Suprapubic skin (tissue), 4 donors: ENCODE measurements at regions not wholly inside any gene's neighbourhood (a gene's known extent, or its start where the extent isn't known, plus 50 kb on each side); places are given as distances from the start of the nearest gene placed in this dataset.
"Not testable (repeated sequence)": the region's sequence is repeated elsewhere in the genome, so short reads cannot be mapped to it uniquely, and the experiment has no call there.

Experiments
- DNase-seq, 2 donors: peaks; one replicate each; pipeline ENCODE4 v3.0.0-alpha.2; 2019; ENCODE audit warnings: low spot score in 2 of 2
- H3K27ac ChIP-seq: fragments of 200-600 bp; sonication (generic); one replicate; pipeline ENCODE4 v1.5.1; 2019
- H3K27me3 ChIP-seq: fragments of 200-600 bp; sonication (generic); one replicate; pipeline ENCODE4 v1.5.1; 2019
- H3K36me3 ChIP-seq: fragments of 200-600 bp; sonication (generic); one replicate; pipeline ENCODE4 v1.5.1; 2019
- H3K4me1 ChIP-seq: fragments of 200-600 bp; sonication (generic); one replicate; pipeline ENCODE4 v1.5.1; 2019
- H3K4me3 ChIP-seq: fragments of 200-600 bp; sonication (generic); one replicate; pipeline ENCODE4 v1.5.1; 2019; ENCODE audit warnings: mild to moderate bottlenecking
- H3K9me3 ChIP-seq: fragments of 200-600 bp; sonication (generic); one replicate; pipeline ENCODE4 v1.5.1; 2019
- EP300 ChIP-seq: sonication (generic); formaldehyde crosslinking; IDR thresholded peaks from one replicate; pipeline ENCODE4 v1.6.1; 2017; ENCODE audit warnings: antibody characterized with exemption
- POLR2A ChIP-seq, 2 donors: fragments of 450-650 bp; IDR thresholded peaks; one replicate each; pipeline ENCODE4 v1.6.1; 2017; ENCODE audit warnings: antibody characterized with exemption in 2 of 2, mild to moderate bottlenecking in 2 of 2, moderate library complexity in 2 of 2
- POLR2AphosphoS5 ChIP-seq, 3 donors: sonication (generic); formaldehyde crosslinking; IDR thresholded peaks; one replicate each; pipeline ENCODE4 v1.6.1; 2017; ENCODE audit warnings: antibody characterized with exemption in 3 of 3
- WGBS: methylation state at CpG from one replicate; pipeline ENCODE4 v1.1.5; 2018; 5-methylcytosine and 5-hydroxymethylcytosine counted together
- TF ChIP-seq, protein P1 (sequence below), 2 donors: fragments of 200-600 bp in 1 of 2; fragments of 450-650 bp in 1 of 2; sonication (generic) in 1 of 2; IDR thresholded peaks; one replicate each; pipeline ENCODE4 v1.5.1; 2016 to 2019; ENCODE audit warnings: antibody characterized with exemption in 2 of 2, mild to moderate bottlenecking in 1 of 2, moderate library complexity in 1 of 2

DNA sequence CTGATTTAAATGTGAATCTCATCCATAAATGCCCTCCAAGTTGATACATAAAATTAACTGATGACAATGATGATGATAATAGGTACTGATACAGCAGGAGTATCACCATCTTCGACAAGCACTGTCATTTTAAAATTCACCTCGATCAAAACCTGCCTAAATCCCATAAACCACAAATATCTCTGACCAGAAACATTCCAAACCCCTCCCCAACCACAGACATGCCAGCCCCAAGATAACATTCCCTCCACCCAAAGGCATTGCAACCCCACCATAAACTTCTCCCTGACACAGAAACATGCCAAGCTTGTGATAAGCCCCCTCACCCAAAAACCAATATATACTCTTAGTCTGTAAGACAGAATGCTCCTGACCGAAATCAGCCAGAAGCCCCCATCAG lies 63.7 kb upstream of the WDFY3 start:
- H3K27me3 ChIP-seq, result no peaks in the 10 kb centered on the region
- H3K4me3 ChIP-seq, result no peak overlapping the region
- no peaks in the 10 kb centered on the region for H3K36me3 ChIP-seq
- DNase-seq, result no peak
- H3K9me3 ChIP-seq, result no peaks in the 10 kb centered on the region
- TF ChIP-seq POLR2AphosphoS5 (IDR thresholded peaks at IDR 0.05) (no peak), EP300 (no peak), POLR2A (IDR thresholded peaks at IDR 0.05) (no peak)
- TF ChIP-seq, protein P1, sequence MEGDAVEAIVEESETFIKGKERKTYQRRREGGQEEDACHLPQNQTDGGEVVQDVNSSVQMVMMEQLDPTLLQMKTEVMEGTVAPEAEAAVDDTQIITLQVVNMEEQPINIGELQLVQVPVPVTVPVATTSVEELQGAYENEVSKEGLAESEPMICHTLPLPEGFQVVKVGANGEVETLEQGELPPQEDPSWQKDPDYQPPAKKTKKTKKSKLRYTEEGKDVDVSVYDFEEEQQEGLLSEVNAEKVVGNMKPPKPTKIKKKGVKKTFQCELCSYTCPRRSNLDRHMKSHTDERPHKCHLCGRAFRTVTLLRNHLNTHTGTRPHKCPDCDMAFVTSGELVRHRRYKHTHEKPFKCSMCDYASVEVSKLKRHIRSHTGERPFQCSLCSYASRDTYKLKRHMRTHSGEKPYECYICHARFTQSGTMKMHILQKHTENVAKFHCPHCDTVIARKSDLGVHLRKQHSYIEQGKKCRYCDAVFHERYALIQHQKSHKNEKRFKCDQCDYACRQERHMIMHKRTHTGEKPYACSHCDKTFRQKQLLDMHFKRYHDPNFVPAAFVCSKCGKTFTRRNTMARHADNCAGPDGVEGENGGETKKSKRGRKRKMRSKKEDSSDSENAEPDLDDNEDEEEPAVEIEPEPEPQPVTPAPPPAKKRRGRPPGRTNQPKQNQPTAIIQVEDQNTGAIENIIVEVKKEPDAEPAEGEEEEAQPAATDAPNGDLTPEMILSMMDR (IDR thresholded peaks at IDR 0.05), result no peak
- WGBS, result 93% methylated on average over 3 of the region's 3 CpGs
- no peaks in the 10 kb centered on the region for H3K4me1 ChIP-seq
- no peak overlapping the region for H3K27ac ChIP-seq

DNA sequence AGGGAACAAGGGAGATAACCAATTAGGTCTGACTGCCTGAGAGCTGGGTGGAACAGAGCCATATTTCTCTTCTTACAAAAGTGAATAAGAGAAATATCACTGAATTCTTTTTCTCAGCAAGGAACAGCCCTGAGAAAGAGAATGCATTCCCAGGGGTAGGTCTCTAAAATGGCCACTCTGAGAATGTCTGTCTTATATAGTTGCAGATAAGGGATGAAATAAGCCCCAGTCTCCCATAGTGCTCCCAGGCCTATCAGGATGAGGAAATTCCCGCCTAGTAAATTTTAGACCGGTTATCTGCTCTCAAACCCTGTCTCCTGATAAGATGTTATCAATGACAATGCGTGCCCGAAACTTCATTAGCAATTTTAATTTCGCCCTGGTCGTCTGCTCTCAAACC lies 67.3 kb upstream of the WDFY3 start:
- not testable (repeated sequence) for H3K9me3 ChIP-seq, H3K27ac ChIP-seq, H3K27me3 ChIP-seq, DNase-seq, H3K4me3 ChIP-seq, H3K36me3 ChIP-seq, H3K4me1 ChIP-seq
- 92% methylated on average over 6 of the region's 6 CpGs for WGBS

DNA sequence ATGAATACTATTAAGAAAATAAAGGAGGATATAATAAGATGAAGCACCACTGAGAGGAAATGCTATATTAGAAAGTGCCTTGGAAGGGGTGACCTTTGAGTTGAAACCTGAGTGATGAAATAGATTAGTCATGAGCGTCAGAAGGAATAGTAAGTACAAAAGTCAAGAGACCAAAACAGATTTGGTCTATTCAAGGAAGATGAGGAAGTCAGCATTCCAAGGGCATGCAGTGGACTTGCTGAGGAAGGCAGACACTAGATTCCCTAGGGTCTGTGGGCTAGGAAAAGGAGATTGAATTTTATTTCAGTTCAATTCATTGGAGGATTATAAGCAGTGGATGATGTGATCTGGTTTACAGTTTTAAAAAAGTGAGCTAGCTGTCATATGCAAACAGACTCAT lies 73.0 kb upstream of the WDFY3 start:
- TF ChIP-seq POLR2A (IDR thresholded peaks at IDR 0.05) (no peak), POLR2AphosphoS5 (IDR thresholded peaks at IDR 0.05) (no peak), EP300 (no peak)
- TF ChIP-seq, protein P1 (IDR thresholded peaks at IDR 0.05), result no peak

DNA sequence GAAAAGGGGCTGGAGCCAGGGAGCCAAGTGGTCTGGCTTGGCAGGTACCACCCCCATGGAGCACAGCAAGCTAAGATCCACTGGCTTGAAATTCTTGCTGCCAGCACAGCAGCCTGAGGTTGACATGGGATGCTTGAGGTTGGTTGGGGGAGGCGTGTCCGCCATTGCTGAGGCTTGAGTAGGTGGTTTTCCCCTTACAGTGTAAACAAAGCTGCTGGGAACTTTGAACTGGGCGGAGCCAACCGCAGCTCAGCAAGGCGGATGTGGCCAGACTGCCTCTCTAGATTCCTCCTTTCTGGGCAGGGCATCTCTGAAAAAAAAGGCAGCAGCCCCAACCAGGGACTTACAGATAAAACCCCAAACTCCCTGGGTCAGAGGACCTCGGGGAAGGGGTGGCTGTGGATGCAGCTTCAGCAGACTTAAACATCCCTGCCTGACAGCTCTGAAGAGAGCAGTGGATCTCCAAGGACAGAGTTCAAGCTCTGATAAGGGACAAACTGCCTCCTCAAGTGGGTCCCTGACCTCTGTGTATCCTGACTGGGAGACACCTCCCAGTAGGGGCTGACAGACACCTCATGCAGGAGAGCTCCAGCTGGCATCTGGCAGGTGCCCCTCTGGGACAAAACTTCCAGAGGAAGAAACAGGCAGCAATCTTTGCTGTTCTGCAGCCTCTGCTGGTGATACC lies 77.5 kb upstream of the WDFY3 start:
- H3K27me3 ChIP-seq, H3K27ac ChIP-seq, H3K4me3 ChIP-seq, H3K36me3 ChIP-seq, H3K9me3 ChIP-seq, H3K4me1 ChIP-seq, DNase-seq: not testable (repeated sequence)
- 82% methylated on average over 2 of the region's 6 CpGs for WGBS

More for the DNA sequence above, 73.0 kb upstream of the WDFY3 start:
- 82% methylated on average over 1 of the region's 1 CpG for WGBS
- Histone ChIP-seq H3K9me3 (no peaks in the 10 kb centered on the region), H3K4me3 (no peak overlapping the region), H3K4me1 (no peaks in the 10 kb centered on the region), H3K36me3 (no peaks in the 10 kb centered on the region), H3K27ac (no peak overlapping the region), H3K27me3 (no peaks in the 10 kb centered on the region)
- no peak for DNase-seq

DNA sequence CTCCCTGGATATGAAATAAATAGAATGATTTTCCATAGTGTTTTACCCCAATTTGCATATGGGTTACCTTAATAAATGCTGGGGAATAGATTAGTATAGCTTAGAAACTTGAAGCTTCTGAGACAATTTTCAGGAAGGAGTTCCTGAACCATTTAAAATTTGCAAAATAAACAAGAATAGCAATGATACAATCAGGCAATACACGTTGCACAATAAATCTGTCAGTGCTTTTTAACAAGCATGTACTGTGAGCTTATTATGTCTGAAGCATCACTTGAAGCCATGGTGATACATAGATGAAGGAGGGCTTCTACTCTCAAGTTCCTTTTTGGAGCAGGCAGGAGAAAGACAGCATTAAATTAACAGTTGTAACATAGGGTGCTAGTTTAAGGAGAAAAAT lies 84.2 kb upstream of the WDFY3 start:
- Histone ChIP-seq H3K9me3 (no peaks in the 10 kb centered on the region), H3K27ac (no peak overlapping the region), H3K4me1 (no peaks in the 10 kb centered on the region), H3K36me3 (no peaks in the 10 kb centered on the region), H3K27me3 (no peaks in the 10 kb centered on the region), H3K4me3 (no peak overlapping the region)
- 16% methylated on average over 1 of the region's 1 CpG for WGBS
- no peak for DNase-seq
- TF ChIP-seq, protein P1 (IDR thresholded peaks at IDR 0.05), result no peak
- no peak for TF ChIP-seq POLR2AphosphoS5 (IDR thresholded peaks at IDR 0.05)
- TF ChIP-seq EP300, result no peak
- TF ChIP-seq POLR2A (IDR thresholded peaks at IDR 0.05), result no peak

DNA sequence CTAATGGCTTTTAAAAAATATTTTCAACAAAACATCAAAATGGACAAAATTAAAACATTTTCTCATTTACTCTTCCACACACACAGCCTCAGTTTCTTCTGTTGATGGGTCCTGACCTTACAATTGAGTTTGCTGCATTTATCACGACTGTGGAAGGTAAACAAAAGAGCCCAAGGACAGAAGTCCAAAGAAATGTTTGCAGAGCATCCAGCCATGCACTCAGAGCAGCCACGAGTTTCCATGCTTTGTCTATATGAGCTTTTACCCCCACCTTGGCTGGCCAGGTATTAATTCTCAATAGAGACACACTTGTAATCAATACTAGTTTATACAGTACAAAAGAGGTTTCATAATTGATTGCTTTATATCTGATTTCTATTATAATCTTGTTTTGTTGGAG lies 85.0 kb upstream of the WDFY3 start:
- Histone ChIP-seq H3K36me3 (no peaks in the 10 kb centered on the region), H3K9me3 (no peaks in the 10 kb centered on the region), H3K27me3 (no peaks in the 10 kb centered on the region), H3K4me1 (no peaks in the 10 kb centered on the region), H3K4me3 (no peak overlapping the region), H3K27ac (no peak overlapping the region)
- no peak for TF ChIP-seq POLR2A (IDR thresholded peaks at IDR 0.05)
- 65% methylated on average over 2 of the region's 2 CpGs for WGBS
- DNase-seq, result no peak

DNA sequence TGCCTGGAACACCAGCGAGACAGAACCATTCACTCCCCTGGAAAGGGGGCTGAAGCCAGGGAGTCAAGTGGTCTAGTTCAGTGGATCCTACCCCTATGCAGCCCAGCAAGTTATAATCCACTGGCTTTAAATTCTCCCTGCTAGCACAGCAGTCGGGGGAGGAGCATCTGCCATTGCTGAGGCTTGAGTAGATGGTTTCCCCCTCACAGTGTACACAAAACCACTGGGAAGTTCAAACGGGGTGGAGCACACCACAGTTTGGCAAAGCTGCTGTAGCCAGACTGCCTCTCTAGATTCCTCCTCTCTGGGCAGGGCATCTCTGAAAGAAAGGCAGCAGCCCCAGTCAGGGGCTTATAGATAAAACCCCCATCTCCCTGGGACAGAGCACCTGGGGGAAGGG lies 88.4 kb upstream of the WDFY3 start:
- WGBS, result 100% methylated on average over 1 of the region's 3 CpGs
- not testable (repeated sequence) for H3K9me3 ChIP-seq, DNase-seq, H3K4me3 ChIP-seq, H3K27ac ChIP-seq, H3K27me3 ChIP-seq, H3K36me3 ChIP-seq, H3K4me1 ChIP-seq
